B cell (primary cell): ENCODE measurements at regions not wholly inside any gene's neighbourhood (a gene's known extent, or its start where the extent isn't known, plus 50 kb on each side); places are given as distances from the start of the nearest gene placed in this dataset.

ENCODE experiments used
- ATAC-seq: fragments of 200-7000 bp; cut with Tn5 transposase; one replicate; pipeline ENCODE4 v1.10.0; 2021; ENCODE audit warnings: low read depth, mild to moderate bottlenecking, moderate number of reproducible peaks, moderate library complexity
- CTCF ChIA-PET: fragments of 350-600 bp; sonication (Branson Sonifier 250); formaldehyde crosslinking; loops from one replicate; lab custom pipeline; 2021; ENCODE audit warnings: antibody characterized with exemption, inconsistent platforms; lab: Charles Lee
- POLR2A ChIA-PET: fragments of 350-600 bp; sonication (Branson Sonifier 250); formaldehyde crosslinking; loops from one replicate; lab custom pipeline; 2021; ENCODE audit warnings: antibody characterized with exemption; lab: Charles Lee
- DNase-seq: peaks from one replicate; pipeline ENCODE4 v3.0.0; 2013
- H2AFZ ChIP-seq: 2 replicates; pipeline ENCODE4 v1.6.1; 2012; ENCODE audit warnings: mild to moderate bottlenecking, low read depth, low read length; ENCODE audit not compliant: insufficient read depth, poor library complexity, severe bottlenecking
- H3K27ac ChIP-seq, 2 donors: 1 replicate in 1 of 2; 2 replicates in 1 of 2; pipeline ENCODE4 v1.5.1; 2012 to 2013; ENCODE audit warnings: low read length in 2 of 2, mild to moderate bottlenecking in 2 of 2, moderate library complexity in 1 of 2
- H3K27me3 ChIP-seq, 4 experiments: fragments of 200-600 bp in 1 of 4; sonication (generic) in 1 of 4; replicated peaks in 1 of 4; 1 replicate in 2 of 4; 2 replicates in 2 of 4; pipeline versions ENCODE4 v1.6.1 to v1.7.0; 2013 to 2016; ENCODE audit warnings: low read length in 3 of 4, mild to moderate bottlenecking in 2 of 4, mixed read lengths in 1 of 4, moderate library complexity in 1 of 4; ENCODE audit not compliant: insufficient read depth in 4 of 4, control insufficient read depth in 3 of 4; ENCODE audit errors: control extremely low read depth in 1 of 4
- H3K36me3 ChIP-seq, 2 experiments: replicated peaks in 1 of 2; 1 replicate in 1 of 2; 2 replicates in 1 of 2; pipeline versions ENCODE4 v1.6.1 to v1.7.1; 2013; ENCODE audit warnings: low read length in 1 of 2; ENCODE audit not compliant: insufficient read depth in 2 of 2, control insufficient read depth in 1 of 2; ENCODE audit errors: control extremely low read depth in 1 of 2, extremely low read depth in 1 of 2
- H3K4me1 ChIP-seq, 2 donors: fragments of 200-600 bp in 1 of 2; sonication (generic) in 1 of 2; 1 replicate in 1 of 2; 2 replicates in 1 of 2; pipeline versions ENCODE4 v1.5.1 to v1.6.1; 2013 to 2017; ENCODE audit warnings: low read length in 2 of 2; ENCODE audit not compliant: control insufficient read depth in 2 of 2, insufficient read depth in 2 of 2
- H3K4me2 ChIP-seq: replicated peaks from 2 replicates; pipeline ENCODE3; 2012; ENCODE audit warnings: mild to moderate bottlenecking, low read depth, low read length; ENCODE audit not compliant: poor library complexity, severe bottlenecking
- H3K4me3 ChIP-seq, 5 experiments: fragments of 200-600 bp in 1 of 5; sonication (generic) in 1 of 5; 1 replicate in 3 of 5; 2 replicates in 2 of 5; pipeline versions ENCODE4 v1.5.1 to v1.7.0; 2011 to 2016; ENCODE audit warnings: low read length in 4 of 5, mild to moderate bottlenecking in 4 of 5, low read depth in 2 of 5, control low read depth in 1 of 5, moderate library complexity in 1 of 5; ENCODE audit not compliant: insufficient read depth in 1 of 5; ENCODE audit errors: control extremely low read depth in 1 of 5, extremely low read depth in 1 of 5
- H3K79me2 ChIP-seq: fragments of 200-600 bp; sonication (generic); one replicate; pipeline ENCODE4 v1.6.0; 2016; ENCODE audit warnings: low read length; ENCODE audit not compliant: control insufficient read depth, insufficient read depth
- H3K9ac ChIP-seq: fragments of 200-600 bp; sonication (generic); 2 replicates; pipeline ENCODE4 v1.6.1; 2017; ENCODE audit warnings: mild to moderate bottlenecking, low read length, moderate library complexity
- H3K9me3 ChIP-seq, 3 donors: one replicate each; pipeline versions ENCODE4 v1.6.1 to v1.7.1; 2013; ENCODE audit warnings: low read length in 2 of 3; ENCODE audit not compliant: control insufficient read depth in 2 of 3, insufficient read depth in 1 of 3; ENCODE audit errors: control extremely low read depth in 1 of 3
- H4K20me1 ChIP-seq: 2 replicates; pipeline ENCODE4 v1.6.0; 2012; ENCODE audit warnings: mild to moderate bottlenecking, low read length; ENCODE audit not compliant: insufficient read depth, control insufficient read depth, poor library complexity, severe bottlenecking
- H3K27ac Mint-ChIP-seq: one replicate; pipeline ENCODE4 v1.8.0; 2021; ENCODE audit warnings: mixed read lengths
- H3K27me3 Mint-ChIP-seq: one replicate; pipeline ENCODE4 v1.8.0; 2021; ENCODE audit warnings: mixed read lengths
- H3K4me1 Mint-ChIP-seq: one replicate; pipeline ENCODE4 v1.8.0; 2021; ENCODE audit warnings: mixed read lengths
- H3K4me3 Mint-ChIP-seq: one replicate; pipeline ENCODE4 v1.8.0; 2021; ENCODE audit warnings: mixed read lengths
- H3K9me3 Mint-ChIP-seq: one replicate; pipeline ENCODE4 v1.8.0; 2022; ENCODE audit warnings: mixed read lengths; ENCODE audit not compliant: insufficient read depth
- EZH2 ChIP-seq: IDR thresholded peaks from 2 replicates; pipeline ENCODE4 v1.6.1; 2012; ENCODE audit warnings: borderline replicate concordance, low read depth, mild to moderate bottlenecking, moderate library complexity, low read length; ENCODE audit not compliant: insufficient read depth, poor library complexity, severe bottlenecking
- WGBS: methylation state at CpG from one replicate; pipeline ENCODE4 v1.1.5; 2013; ENCODE audit warnings: missing lambda C conversion rate; ENCODE audit not compliant: insufficient coverage; 5-methylcytosine and 5-hydroxymethylcytosine counted together
- intact Hi-C: fragments of 100-400 bp; cut with micrococcal nuclease; formaldehyde crosslinking; loops from one replicate; pipeline ENCODE4 v1.10.0; 2022
- TF ChIP-seq, protein P1 (sequence below): fragments of 200-600 bp; IDR thresholded peaks from one replicate; pipeline ENCODE4 v1.8.0; 2022; ENCODE audit warnings: antibody characterized with exemption, mild to moderate bottlenecking

DNA sequence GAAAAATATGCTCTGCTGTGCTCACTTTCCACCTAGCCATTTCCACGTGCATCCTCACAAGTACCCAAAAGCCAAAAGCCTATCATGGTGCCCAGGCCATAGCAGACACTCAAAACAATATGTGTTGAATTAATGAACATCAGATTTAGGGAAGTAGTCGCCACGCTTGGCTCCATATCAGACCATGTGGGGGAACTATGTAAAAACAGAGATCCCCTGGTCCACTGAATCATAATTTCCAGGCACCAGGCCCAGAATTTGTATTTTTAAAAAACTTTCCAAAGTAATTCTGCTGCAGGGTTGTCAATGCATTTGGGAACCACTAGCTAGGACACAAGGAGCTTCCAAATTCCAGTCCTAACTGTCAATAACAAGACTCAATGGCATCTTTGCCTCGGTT, 77.3 kb downstream of the CNTN3 start:
- intact Hi-C loops: no loop called here
- ATAC-seq (no peak), DNase-seq (no peak)
- Mint-ChIP-seq H3K4me1 (no peaks in the 10 kb centered on the region), H3K4me3 (no peak overlapping the region), H3K27me3 (no peaks in the 10 kb centered on the region), H3K9me3 (peaks cover 5% of the 10 kb centered on the region), H3K27ac (no peak overlapping the region)
- Histone ChIP-seq H3K9ac (no peak overlapping the region), H2AFZ (no peak overlapping the region), H3K27me3 (no peaks in the 10 kb centered on the region), H3K27ac (no peak overlapping the region), H3K4me2 (no peak overlapping the region), H3K36me3 (no peaks in the 10 kb centered on the region), H3K79me2 (no peaks in the 10 kb centered on the region), H3K9me3 (peaks cover 0 to 3% (median 0%) of the 10 kb centered on the region in 3 donors), H4K20me1 (no peaks in the 10 kb centered on the region), H3K4me3 (no peak overlapping the region), H3K4me1 (no peaks in the 10 kb centered on the region)
- POLR2A ChIA-PET: no interaction called here
- TF ChIP-seq EZH2: no peak
- TF ChIP-seq, protein P1, sequence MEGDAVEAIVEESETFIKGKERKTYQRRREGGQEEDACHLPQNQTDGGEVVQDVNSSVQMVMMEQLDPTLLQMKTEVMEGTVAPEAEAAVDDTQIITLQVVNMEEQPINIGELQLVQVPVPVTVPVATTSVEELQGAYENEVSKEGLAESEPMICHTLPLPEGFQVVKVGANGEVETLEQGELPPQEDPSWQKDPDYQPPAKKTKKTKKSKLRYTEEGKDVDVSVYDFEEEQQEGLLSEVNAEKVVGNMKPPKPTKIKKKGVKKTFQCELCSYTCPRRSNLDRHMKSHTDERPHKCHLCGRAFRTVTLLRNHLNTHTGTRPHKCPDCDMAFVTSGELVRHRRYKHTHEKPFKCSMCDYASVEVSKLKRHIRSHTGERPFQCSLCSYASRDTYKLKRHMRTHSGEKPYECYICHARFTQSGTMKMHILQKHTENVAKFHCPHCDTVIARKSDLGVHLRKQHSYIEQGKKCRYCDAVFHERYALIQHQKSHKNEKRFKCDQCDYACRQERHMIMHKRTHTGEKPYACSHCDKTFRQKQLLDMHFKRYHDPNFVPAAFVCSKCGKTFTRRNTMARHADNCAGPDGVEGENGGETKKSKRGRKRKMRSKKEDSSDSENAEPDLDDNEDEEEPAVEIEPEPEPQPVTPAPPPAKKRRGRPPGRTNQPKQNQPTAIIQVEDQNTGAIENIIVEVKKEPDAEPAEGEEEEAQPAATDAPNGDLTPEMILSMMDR: no peak
- WGBS: no CpG with 5 or more reads among the region's 4 CpGs
- CTCF ChIA-PET: no interaction called here

DNA sequence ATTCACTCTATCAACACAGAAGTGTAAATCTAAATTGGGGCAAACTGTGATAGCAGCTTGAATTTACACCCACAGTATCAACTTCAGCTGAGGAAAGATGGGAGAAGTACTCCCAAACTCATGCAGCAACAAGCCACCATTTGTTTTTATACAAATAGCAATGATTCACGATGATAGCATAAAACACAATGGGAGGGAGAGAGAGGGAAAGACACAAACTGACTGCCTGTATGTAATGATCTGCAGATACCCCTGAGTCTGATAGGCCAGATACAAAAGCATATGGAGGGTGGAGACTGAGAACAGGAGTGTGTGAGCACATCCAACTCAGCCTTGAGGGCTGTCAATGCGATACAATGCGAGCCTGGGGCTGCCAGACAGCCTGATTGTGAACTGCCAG, 79.2 kb downstream of the CNTN3 start:
- DNase-seq (no peak), ATAC-seq (no peak)
- no peak overlapping the region for H2AFZ ChIP-seq
- H3K27ac ChIP-seq: no peak overlapping the region
- H3K9me3 Mint-ChIP-seq: peaks cover 5% of the 10 kb centered on the region
- H3K36me3 ChIP-seq: no peaks in the 10 kb centered on the region
- H3K27ac Mint-ChIP-seq: no peak overlapping the region
- no peaks in the 10 kb centered on the region for H3K79me2 ChIP-seq
- no peaks in the 10 kb centered on the region for H3K27me3 Mint-ChIP-seq
- CTCF ChIA-PET: no interaction called here
- no peaks in the 10 kb centered on the region for H3K27me3 ChIP-seq
- no peaks in the 10 kb centered on the region for H3K4me1 ChIP-seq
- no peaks in the 10 kb centered on the region for H4K20me1 ChIP-seq
- no peaks in the 10 kb centered on the region for H3K4me1 Mint-ChIP-seq
- 72% methylated on average over 2 of the region's 3 CpGs for WGBS
- H3K9ac ChIP-seq: no peak overlapping the region
- TF ChIP-seq, protein P1: no peak
- TF ChIP-seq EZH2: no peak
- intact Hi-C loops: no loop called here
- H3K9me3 ChIP-seq: no peaks in the 10 kb centered on the region
- POLR2A ChIA-PET: no interaction called here
- H3K4me3 Mint-ChIP-seq: no peak overlapping the region
- H3K4me2 ChIP-seq: no peak overlapping the region
- H3K4me3 ChIP-seq: no peak overlapping the region
